ENCODE measurements at regions not wholly inside any gene's neighbourhood (a gene's known extent, or its start where the extent isn't known, plus 50 kb on each side); places are given as distances from the start of the nearest gene placed in this dataset.

- TF ChIP-seq CTCF (IDR thresholded peaks at IDR 0.05; ENCODE audit: poor library complexity, severe bottlenecking) (no peak), MXI1 (conservative IDR thresholded peaks at IDR 0.05; ENCODE audit: poor library complexity, severe bottlenecking) (no peak), POLR2AphosphoS5 (IDR thresholded peaks at IDR 0.05) (no peak), REST (IDR thresholded peaks at IDR 0.05; ENCODE audit: borderline replicate concordance) (no peak), EZH2 (IDR thresholded peaks at IDR 0.05; ENCODE audit: borderline replicate concordance, insufficient read depth, low read length, poor library complexity, severe bottlenecking) (no peak), EP300 (conservative IDR thresholded peaks at IDR 0.05; ENCODE audit: poor library complexity, severe bottlenecking) (no peak), RAD21 (conservative IDR thresholded peaks at IDR 0.05) (no peak)
These were observed 158.3 kb upstream of the MAP3K1 start for GRCh38 chr5:56656846-56657726.
